ENCODE measurements at regions not wholly inside any gene's neighbourhood (a gene's known extent, or its start where the extent isn't known, plus 50 kb on each side); places are given as distances from the start of the nearest gene placed in this dataset.

DNA sequence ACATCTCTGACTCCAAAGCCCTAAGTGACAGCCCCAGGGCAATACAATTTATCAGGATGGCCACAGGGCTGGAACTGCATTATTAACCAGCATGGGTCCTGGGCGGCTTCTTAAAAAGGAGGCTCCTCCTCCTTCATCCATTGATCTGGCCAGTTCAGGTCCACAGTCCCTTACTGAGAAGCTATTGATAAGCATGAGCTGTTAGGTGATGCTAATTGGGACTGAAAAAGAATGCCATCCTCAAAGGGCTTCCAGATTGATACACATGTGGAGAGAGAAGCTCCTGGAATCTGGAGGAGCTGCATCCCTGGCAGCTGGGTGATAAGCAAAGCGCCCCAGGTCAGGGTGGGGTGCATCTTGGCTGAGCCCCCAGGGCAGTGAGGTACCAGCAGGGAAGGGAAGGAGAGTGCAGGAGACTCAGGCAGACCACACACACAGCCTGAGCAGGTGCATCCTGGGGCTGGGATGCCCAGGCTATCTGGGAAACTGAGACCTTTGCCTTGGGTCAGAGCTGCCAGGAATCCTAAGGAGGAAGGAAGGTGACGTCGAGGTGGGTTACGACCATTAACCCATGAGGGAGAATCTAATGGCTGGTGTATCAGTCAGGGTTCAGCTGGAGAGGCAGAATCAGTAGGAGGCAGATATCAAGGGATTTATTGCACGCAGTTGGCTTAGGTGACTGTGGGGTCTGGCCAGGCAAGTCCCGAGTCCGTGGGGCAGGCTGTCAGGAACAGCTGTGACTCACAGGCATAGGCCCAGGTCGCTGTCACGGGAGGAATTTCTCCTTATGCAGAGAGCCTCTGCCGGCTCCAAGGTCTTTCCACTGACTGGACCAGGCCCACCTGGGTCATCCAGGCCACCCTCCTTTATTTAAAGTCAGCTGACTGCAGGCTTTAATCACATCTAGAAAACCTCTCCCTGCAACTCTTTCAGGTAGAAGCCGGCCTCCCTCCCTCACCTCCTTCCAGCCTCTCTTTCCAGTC lies 261.2 kb downstream of the BMP7 start:
- no peak for DNase-seq

DNA sequence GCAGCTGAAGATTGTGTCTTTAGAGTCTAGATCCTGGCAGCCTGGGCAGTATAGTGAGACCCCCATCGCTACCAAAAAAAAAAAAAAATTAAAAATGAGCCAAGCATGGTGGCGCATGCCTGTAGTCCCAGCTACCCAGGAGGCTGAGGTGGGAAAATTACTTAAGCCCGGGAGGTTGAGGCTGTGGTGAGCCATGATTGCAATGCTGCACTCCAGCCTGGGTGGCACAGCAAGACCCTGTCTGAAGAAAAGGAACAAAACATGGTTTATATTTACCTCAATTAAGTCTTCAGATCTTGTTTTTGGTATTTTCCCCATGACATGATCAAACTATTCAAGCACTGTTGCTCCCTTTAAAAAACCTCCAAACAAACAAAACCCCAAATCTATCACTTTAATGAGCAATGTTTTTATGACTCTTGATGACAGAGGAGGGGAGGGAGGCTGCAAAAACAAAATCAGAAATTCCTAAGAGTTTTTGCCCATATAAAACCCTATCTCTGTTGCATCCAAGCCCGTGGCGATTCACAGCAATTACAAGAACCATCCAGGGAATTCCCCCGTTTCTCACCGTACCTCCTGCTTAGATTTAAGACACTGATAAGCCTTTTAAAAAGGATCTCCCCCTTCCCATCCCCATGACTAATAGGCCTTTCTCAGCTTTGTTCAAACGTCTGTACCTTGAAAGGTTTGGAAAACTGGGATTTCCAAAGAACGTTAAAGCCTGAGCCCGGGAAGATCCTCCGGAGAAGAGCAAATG lies 259.9 kb downstream of the BMP7 start:
- DNase-seq, result no peak

DNA sequence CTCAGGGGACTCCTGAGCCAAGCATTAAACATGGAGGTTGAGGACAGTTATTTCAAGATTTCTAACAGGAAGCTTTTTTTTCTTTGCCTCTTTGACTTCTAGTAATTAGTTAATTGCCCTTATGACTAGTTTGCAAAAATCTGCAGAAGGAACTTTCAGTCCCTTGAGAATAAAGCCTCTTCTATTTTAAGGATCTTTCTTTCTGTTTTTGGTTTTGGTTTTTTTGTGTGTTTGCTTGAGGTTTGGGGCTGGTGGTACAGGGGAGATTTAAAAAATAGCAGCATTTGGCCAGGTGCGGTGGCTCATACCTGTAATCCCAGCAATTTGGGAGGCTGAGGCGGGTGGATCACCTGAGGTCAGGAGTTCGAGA lies 259.3 kb downstream of the BMP7 start:
- DNase-seq, result no peak

DNA sequence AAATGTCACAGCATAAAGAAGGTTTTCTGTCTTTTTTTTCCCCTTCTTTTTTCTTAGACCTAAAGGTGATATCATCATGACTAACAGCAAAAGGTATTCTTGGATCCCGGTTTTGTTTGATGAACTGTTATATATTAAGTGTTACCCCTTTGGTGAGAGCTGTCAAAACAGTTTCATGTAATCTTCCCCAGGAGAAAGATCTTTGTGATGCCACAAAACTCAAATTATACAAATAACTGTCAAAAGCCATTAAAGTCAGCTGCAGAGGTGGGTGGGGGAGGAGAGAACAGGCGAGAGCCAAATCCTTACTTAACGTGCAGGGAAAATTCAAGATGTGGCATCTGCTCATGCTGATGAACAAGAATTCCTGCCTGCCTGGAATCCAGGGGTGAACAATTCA lies 258.2 kb downstream of the BMP7 start:
- no peak for DNase-seq

DNA sequence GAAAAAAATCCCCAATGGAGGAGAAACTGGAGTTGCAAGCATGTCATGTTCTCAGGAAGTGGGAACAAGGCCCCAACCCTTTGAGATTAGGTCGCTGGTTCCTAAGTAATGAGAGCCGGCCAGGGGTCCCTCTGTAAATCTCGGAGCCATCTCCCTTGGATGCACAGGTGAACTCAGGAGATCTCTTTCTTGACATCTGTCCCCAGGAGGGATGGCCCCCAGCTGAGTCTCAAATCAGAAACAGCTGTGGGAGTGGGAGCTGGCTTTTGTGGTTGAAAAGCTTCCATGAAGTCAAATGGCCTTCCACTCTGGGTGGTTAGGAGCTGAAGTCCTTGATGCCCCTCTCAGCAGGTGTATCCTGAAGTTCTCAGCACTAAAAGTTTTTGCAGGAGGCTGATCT lies 257.1 kb downstream of the BMP7 start:
- DNase-seq, result no peak

DNA sequence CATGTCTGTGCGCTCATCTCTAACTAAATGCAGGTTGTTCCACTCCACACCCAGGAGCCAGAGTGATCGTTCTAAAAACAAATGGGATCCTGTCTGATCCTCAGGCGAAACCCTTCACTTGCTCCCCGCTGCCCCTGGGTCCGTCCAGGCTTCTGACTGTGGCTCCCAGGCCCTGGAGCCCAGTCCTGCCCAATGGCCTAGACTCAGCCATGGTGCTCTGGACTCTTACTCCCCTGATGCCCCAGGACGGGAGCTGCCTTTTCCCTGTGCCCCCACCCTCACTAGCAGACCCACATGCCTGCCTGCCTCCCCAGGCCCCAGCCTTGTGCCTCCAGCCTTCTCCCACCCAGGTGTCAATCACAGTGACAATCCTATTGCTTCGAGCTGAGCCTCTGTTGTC lies 256.7 kb downstream of the BMP7 start:
- DNase-seq, result no peak

DNA sequence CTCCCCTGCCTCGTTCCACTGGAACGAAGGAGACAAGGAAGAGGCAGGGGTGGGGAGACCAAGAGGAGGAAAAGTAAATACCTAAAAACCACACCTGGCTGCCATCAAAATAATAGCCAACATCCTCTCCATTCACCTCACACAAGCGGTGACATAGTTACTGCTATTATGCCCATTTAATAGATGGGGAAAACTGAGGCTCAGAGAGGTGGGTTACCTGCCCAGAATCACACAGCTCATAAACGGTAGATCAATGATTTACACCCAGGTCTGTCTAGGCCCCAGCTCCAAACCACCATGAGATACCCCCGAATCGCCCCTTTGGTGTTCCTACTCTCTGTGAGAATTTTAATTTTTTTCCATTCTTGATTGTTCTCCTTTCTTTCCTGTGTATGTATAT lies 253.8 kb downstream of the BMP7 start:
- DNase-seq, result no peak

DNA sequence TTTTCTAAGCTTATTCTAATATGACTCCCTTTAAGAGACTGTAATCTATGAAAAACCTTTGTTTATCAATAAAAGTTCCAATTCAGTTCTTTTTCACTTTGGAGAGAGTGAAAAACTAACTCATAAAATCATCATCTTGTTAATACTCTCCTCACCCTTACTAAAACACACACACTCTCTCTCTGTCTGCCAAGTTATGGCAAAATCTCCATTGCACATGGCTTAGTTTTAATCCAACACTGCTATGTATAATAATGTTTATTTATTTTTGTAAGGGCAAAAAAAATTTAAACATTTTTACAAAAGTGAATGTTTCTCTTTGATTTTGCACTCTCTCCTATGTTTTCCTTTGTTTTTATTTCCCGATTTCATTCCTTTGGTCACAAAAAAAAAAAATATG lies 253.2 kb downstream of the BMP7 start:
- DNase-seq, result no peak

DNA sequence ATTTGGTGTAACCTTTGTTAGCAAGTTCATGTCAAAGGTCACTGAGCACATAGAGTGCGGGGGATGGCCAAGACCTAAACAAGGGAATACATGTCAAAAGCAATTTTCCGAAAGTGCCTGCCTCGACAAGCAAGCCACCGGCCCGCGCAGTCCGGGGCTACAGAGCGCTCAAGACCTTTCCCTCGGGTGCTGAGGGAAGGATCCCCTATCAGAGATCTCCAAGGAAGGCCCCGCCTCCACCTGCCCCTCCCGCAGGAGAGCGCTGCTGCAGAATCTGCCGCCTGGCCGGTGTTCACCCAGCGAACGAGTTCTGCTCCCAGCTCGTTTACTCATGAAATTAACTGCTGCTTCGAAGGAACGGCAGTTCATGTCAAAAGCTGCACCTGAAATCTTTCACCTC lies 252.7 kb downstream of the BMP7 start:
- DNase-seq, result peak; percentile 12

DNA sequence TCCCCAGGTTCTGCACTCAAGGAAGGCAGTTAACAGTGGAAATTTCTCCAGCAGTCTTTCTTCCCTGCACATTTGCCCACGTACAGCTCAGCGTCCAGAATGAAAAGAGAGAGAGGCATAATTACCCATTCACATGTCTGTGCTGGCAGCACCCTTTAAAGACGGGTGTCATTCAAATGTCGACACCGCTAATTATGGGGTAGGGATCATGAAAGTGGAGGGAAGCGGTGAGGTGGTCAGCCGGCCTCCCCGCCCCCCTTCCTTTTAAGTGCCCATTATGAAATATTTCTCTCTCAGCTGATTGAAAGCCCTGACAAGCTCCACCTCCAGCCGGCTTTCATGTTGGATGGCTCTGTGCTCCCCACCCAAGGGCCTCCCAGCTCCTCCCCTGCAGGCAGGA lies 246.1 kb downstream of the BMP7 start:
- no peak for DNase-seq

DNA sequence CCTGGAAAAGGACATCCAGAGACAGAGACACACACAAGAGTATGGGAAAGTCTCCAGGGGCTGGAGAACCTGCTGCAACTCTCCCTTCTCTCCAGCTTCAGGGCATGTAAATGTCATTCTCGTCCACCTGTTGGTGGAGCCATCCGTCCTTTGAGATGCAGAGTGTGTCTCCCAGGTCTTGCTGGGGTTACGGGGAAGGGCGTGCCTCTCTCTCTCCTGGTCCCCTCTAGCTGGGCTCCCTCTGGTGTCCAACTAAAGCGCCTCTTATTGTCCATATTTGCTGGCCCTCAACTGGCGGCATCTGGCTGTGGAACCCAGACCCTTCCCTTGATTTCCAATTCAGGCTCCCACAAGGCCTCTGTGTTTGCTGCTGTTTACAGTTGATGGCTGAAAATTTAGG lies 244.1 kb downstream of the BMP7 start:
- no peak for DNase-seq

DNA sequence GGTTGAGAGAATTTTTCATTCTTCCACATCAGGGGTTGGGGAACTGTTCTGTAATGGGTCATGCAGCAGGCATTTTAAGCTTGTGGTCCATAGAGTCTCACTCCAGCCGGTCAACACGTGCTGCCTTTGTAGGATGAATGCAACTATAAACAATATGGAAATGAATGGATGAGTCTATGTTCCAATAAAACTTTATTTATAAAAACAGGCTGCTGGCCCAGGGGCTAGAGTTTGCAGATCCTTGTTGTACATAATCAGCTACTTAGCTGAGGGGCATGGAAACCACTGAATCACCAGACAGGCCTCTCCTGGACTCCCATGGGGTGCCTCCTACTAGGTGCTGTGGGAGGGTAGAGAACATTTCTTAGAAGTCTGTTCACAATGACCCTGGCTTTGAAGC lies 243.4 kb downstream of the BMP7 start:
- DNase-seq, result no peak

DNA sequence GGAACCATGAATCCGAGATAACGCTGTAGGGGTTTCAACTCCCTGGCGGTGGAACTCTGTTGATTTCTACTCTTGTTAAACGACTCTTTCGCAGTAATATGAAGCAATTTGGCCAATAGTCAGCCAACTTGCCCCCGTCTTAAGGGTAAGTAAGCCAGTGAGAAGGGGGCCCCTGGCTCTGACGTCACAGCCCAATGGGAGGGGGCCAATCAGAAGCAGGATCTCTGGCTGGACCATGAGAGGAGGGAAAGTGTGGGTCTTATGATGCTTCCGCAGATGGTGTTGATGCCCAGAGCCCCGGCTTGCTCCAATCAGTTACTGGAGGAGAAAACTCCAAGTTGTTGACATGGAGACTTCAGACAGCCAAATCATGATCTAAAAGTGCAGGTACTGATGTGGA lies 242.4 kb downstream of the BMP7 start:
- no peak for DNase-seq

DNA sequence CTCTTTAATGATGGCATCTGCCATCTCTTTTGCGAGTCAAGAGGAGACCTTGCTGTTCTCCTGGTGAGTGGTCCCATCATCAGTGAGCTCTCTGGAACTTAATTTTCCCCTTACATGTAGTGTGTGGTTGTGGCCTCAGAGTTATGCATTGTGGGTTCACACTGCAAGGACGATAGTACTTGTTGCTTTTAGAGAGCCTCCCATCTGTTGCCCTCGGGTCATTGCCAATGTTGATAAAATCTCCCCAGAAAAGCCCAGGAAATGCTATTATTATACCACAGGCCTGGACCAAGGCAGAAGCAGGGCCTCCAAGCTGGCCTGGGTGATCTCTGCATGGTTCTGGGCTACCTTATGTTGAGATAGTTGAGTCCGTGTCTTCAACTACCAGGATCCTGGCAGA lies 241.6 kb downstream of the BMP7 start:
- no peak for DNase-seq

DNA sequence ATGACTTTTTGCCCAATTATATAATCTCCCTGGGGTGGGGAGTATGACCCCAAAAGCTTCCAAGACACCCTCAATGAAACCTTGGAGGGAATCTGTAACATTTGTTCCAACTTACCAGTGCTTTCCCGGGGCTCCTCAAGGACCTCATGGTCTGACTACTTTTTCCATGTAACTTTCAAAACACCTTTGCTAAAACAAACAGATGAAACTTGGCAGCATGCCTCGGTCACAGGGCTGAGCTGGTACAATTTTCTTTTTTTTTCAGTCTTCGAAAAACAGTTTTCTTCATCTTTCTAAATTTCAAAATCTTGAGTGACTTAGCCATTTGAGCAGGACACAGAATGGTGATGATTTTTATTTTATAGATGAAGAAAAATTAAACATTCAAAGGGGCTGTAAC lies 241.2 kb downstream of the BMP7 start:
- no peak for DNase-seq

DNA sequence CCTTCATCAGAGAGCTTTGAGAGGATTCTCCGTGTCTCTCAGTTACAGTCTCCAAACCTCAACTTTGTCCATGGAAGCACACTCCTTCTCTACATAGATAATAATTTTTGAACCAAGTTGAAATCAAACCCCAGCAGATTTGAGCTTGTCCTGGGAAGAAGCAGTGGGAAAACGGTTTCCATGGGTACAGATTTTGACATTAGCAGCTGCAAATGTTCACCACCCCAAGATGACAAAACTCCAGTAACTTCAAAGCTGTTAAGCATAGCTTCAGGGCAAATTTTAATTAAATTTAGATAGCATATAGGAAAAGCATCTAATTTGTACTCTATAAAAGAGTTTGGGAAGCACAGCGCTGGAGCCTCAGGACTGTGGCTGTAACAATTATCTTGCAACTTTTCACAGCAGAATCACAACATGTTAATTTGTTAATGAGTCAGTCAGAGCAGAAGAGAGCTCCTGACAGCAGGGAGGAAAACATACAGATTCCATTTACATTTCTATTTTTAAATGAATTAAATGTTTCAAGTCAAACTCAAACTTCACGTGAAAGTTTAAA lies 240.7 kb downstream of the BMP7 start:
- no peak for DNase-seq

DNA sequence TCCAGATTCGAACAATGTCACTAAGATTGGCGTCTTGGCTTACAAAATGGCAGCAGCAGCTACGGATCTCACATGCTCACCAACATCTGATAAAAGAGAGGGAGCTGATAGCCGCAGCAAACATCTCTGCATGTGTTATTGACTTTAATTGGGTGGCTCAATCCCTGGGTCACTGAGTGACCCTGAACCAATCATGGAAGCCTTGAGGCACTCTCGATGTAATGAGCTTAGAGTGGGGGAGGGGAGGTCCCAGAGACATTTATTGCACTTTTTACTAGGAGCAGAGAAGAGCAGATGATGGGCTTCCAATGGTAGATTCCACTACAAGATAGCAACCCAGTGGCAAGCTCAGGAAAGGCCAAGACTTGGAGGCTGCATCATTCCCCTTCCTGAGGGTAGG lies 238.7 kb downstream of the BMP7 start:
- DNase-seq, result no peak

DNA sequence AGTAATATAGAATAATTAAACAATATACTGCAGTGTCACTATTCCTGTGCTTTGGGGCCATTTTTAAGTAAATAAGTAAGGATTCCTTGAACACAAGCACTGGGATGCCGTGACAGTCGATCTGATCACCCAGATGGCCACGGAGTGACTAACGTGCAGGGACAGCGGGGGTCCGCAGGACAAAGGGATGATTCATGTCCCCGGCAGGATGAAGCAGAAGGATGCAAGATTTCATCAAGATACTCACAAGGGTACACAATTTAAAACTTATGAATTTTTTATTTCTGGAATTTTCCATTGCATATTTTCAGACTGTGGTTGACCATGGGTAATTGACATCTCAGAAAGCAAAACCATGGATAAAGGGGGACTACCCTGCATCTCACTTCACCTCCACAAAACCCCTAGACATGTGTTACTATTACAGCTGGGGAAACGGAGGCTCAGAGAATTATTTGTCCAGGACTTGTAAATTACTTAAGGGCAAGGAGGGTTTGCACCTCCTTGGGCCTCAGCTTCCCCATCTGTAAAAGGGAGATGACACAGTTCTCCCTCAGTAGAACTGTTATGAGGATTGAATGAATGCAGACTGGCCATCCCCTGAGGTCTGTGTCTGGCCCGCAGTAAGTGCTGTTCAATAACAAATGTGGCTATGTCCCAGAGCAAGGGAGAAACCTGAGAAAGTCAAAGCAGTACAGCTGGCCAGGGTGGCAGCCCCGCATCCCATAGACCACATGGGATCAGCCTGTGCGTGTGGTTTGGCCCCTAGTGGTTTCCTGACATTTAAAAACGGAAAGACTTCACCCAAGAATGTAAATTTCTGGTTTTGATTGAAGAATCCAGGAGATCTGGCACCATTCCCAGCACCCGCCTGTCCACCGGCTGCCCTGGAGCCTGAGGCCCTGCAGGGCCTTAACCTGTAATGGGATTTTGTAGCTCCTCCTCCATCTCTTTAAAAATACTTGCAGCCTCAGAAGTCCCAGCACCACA lies 235.5 kb downstream of the BMP7 start:
- DNase-seq, result no peak

DNA sequence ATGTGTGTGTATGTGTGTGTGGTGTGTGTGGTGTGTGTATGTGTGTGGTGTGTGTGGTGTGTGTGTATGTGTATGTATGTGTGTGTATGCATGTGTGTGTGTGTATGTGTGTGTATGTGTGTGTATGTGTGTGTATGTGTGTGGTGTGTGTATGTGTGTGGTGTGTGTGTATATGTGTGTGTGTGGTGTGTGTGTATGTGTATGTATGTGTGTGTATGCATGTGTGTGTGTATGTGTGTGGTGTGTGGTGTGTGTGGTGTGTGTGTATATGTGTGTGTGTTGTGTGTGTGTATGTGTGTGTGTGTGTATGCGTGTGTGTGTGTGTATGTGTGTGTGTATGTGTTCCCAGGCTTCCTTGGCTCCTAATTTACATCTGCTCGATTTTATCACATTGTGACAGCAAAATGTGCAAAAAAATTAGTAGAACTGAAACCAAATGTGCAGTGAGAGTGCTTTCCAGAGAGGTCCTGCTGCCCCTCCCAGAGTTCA lies 234.5 kb downstream of the BMP7 start:
- no peak for DNase-seq

DNA sequence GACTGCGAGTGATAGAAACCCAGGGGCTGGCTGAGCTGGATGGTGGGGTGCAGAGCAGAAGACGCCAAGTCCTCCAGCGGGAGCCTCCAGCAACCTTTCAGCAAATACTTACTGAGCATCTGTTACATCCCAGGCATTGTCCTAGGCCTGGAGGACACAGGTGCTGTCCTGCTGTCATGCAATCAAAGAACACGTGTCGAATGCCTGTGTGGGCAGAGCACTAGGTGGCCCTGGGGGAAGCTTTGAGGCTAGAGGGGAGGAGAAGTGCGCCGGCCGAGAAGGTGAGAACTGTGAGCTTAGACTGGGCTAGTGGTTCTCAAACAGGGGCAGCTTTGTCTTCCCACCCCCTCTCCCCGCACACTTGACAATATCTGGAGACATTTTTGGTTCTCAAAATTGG lies 233.6 kb downstream of the BMP7 start:
- no peak for DNase-seq

DNA sequence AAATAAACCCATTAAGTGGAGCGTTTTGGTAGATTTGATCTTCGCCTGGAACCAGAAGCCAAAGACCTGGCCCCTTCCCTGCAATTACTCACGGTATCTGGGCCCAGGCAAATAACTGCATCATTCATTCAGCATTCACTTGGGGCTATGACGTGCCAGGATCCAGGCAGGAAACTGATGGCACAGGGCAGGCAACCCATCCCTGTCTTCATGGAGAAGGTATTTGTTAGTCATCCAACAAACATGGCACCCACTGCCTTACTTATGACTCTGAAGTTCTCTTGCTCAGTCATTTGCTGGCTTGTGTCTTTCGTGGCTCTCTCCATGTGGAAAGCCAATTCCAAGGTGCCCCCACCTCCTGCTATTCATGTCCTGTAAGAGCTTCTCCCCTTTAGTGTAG lies 232.4 kb downstream of the BMP7 start:
- no peak for DNase-seq

DNA sequence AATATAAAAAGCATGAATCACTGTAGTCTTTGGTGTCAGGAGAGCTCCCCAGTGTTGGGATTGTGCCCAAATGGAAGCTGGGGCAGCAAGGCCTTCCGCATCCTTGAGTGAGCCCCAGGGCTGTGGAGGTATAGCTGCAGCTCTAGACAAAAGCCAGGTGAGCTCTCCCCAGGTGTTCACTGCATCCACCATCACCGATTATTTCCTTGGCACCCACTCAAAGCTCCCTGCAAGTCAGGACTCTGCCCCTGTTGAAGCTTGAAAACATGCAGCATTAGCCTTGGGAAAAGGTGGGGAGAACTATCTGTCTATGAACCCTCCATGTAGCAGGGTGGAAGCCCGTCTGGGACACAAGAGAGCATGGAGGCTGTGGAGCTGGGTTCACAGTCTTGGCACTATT lies 228.8 kb downstream of the BMP7 start:
- DNase-seq, result no peak

Data from DMS79 (cell line).